ENCODE measurements at regions not wholly inside any gene's neighbourhood (a gene's known extent, or its start where the extent isn't known, plus 50 kb on each side); places are given as distances from the start of the nearest gene placed in this dataset.

DNA sequence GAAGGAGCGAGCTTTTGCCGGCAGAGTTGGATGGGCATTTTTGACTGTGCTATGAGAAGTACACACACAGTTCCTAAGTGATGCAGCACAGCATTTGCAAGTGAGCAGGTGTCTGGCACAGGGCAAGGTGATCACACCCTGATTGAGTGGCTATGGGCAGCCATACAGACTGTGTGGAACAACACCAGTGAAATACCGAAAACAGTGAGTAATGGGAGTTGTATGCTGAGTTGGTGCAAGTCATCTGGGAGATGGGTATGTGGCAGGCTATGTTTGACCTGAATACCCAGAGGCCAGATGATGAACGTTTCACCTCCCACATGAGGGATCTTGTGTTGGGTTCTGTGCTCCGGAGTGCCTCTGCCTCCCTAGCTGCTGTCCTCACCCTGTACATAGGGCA lies 53.5 kb upstream of the TIPARP start:
- H3K9me3 Mint-ChIP-seq: no peaks in the 10 kb centered on the region
- no peaks in the 10 kb centered on the region for H3K36me3 Mint-ChIP-seq (ENCODE audit: insufficient read depth in 2 of 2)
- peak in 1 of 2 donors; percentile 23 for ATAC-seq (replicated peaks in 1 of 2)
- peaks cover 27% of the 10 kb centered on the region for H3K4me1 Mint-ChIP-seq (ENCODE audit: low read depth)
- no peak for DNase-seq
- H3K27me3 Mint-ChIP-seq (ENCODE audit: low read depth): no peaks in the 10 kb centered on the region
- no peak overlapping the region for H3K4me3 Mint-ChIP-seq
- no peak overlapping the region for H3K27ac Mint-ChIP-seq

DNA sequence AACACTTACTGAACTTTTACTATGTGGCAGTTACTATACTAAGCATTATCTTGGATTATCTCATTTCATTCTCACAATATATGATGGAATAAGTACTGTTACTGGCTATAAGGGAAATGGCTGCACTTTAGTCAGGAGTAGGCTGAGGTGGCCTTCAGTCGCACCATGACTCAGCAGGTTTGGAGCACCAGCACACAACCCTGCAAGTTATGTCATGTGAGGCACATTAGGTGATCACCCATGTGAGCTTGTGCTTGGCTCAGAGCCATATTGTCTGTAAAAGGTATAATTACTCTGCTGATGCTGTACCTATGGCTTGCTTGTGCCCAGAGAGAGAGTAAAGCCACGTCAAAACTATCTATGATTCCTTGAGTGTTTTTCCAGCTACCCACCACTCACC lies 54.1 kb upstream of the TIPARP start:
- Mint-ChIP-seq H3K4me3 (no peak overlapping the region), H3K27me3 (ENCODE audit: low read depth) (no peaks in the 10 kb centered on the region), H3K9me3 (no peaks in the 10 kb centered on the region), H3K27ac (no peak overlapping the region), H3K4me1 (ENCODE audit: low read depth) (peaks cover 33% of the 10 kb centered on the region), H3K36me3 (ENCODE audit: insufficient read depth in 2 of 2) (no peaks in the 10 kb centered on the region)
- no peak for DNase-seq
- ATAC-seq (replicated peaks in 1 of 2): no peak

DNA sequence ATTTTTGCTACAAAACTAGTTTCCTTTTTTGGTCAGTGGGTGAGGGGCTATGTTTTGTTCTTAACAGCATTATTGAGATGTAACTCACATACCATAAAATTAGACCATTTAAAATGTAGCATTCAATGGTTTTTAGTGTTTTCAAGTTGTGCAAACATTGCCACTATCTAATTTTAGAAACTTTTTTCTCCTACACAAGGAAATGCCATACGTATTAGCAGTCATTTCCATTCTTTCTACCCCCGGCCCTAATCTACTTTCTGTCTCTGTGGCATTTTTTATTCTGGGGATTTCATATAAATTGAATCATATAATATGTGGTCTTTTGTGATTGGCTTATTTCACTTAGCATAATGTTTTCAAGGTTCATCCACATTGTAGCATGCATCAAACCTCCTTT lies 55.0 kb upstream of the TIPARP start:
- Mint-ChIP-seq H3K36me3 (ENCODE audit: insufficient read depth in 2 of 2) (no peaks in the 10 kb centered on the region), H3K9me3 (no peaks in the 10 kb centered on the region), H3K4me3 (no peak overlapping the region), H3K27me3 (ENCODE audit: low read depth) (no peaks in the 10 kb centered on the region), H3K27ac (no peak overlapping the region), H3K4me1 (ENCODE audit: low read depth) (peaks cover 39% of the 10 kb centered on the region)
- ATAC-seq (replicated peaks in 1 of 2) (no peak), DNase-seq (no peak)

DNA sequence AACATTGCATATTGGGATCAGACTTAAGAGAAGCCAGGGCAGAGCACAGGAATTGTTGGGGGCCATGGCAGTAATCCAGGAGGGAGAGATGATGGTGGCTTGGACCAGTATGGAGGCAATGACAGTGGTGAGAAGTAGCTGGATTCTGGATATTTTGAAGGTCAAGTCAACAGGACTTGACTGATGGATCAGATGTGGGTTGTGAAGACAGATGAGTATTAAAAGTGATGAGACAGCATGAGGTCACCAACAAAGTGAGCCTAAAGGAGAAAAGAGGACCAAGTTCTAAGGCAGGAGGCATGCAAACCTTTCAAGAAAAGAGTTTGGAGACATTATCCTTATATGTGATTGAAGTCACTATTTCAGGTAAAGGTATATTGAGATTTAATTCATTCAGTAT lies 56.6 kb upstream of the TIPARP start:
- Mint-ChIP-seq H3K27ac (no peak overlapping the region), H3K27me3 (ENCODE audit: low read depth) (no peaks in the 10 kb centered on the region), H3K9me3 (no peaks in the 10 kb centered on the region), H3K36me3 (ENCODE audit: insufficient read depth in 2 of 2) (no peaks in the 10 kb centered on the region), H3K4me1 (ENCODE audit: low read depth) (peaks cover 39% of the 10 kb centered on the region), H3K4me3 (no peak overlapping the region)
- ATAC-seq (replicated peaks in 1 of 2) (peak in 1 of 2 donors; percentile 42), DNase-seq (no peak)

DNA sequence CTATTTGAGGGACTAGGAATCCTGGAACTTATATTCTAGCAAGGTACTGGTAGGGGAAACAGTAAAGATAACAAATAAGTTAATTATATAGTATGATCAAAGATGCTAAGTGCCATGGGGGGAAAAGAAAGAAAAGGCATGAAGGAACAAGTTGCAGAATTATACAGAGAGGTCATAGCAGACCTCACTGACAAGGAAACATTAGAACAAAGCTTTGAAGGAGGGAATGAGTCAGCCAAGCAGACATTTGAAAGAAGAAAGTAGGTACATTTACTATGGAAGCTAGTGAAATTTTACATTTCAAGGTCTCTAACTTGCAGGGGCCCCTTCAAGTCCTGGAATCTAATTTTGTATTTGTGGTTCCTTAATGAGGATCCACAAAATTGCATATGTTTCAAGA lies 57.2 kb upstream of the TIPARP start:
- peak in 1 of 2 donors; percentile 59 for ATAC-seq (replicated peaks in 1 of 2)
- H3K4me3 Mint-ChIP-seq: no peak overlapping the region
- no peak overlapping the region for H3K27ac Mint-ChIP-seq
- H3K4me1 Mint-ChIP-seq (ENCODE audit: low read depth): peaks cover 39% of the 10 kb centered on the region
- H3K27me3 Mint-ChIP-seq (ENCODE audit: low read depth): no peaks in the 10 kb centered on the region
- H3K36me3 Mint-ChIP-seq (ENCODE audit: insufficient read depth in 2 of 2): no peaks in the 10 kb centered on the region
- no peaks in the 10 kb centered on the region for H3K9me3 Mint-ChIP-seq
- DNase-seq: no peak

DNA sequence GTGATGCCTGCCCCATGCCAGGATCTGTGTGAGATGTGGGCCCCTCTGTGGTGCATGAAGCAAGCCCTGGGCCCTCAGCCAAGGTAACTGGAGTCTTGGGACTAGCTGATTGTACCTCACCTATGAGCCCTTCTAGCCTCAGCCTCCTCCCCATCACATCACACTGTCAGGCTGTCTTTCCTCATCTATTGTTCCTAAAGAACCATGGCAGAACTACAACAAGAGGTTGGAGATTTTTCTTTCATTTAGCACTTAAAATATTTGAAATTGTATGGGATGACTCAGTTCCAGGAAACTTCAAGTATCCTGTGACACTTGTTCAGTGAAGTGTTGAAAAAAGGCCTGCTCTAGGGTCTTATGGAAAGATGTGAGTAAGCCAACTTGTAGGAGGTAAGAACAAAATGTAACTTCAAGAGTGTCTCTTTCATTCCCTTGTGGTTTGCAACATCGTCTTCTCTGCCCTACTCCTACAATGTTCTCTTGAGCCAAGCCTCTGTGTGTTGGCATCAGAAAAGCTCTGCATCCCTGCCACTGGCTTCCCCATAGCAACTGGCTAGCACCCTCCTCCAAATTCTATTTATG lies 58.7 kb upstream of the TIPARP start:
- DNase-seq (no peak), ATAC-seq (replicated peaks in 1 of 2) (peak; percentile 58 to 66)
- Mint-ChIP-seq H3K9me3 (no peaks in the 10 kb centered on the region), H3K27ac (peak overlapping the region; percentile 43), H3K4me1 (ENCODE audit: low read depth) (peaks cover 39% of the 10 kb centered on the region), H3K36me3 (ENCODE audit: insufficient read depth in 2 of 2) (no peaks in the 10 kb centered on the region), H3K4me3 (peak overlapping the region; percentile 1 to 37), H3K27me3 (ENCODE audit: low read depth) (no peaks in the 10 kb centered on the region)

DNA sequence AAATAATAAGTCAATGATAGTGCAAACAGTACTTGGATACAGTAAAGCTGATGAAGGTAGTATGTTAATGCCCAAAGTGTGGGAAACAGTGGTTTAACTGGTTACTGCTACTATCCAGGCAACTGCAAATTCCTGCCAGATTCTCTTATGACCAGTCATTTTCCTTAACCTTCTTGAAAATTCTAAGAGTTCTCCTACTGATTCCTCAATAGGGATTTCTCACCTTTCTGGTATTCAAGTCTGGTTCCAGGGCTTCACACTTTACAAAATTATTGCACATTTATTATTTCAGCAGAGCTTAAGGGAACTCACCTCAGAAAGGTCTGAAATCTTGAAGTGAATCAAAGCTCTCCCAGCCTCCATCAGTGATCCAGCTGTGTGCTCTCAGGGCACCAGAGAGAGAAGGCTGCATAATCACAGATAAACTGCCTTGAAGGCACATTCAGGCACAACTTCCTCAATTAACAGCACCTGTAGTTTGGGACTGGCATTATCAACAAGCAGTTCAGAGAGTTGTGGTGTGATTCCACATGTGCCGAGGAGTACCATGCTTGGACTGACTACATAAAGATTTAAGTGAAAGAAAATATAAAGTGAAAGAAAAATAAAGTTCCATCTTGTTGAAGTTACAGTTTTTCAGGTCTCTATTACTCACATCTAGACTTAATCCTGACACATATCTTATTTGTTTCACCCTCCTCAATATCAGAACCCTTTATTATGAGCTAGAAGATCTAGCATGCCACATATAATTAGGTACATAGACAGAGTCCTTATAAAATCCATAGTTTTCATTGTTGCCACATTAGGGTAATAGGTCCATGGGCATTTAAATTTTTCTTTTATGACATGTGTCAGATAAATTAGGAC lies 59.5 kb upstream of the TIPARP start:
- H3K36me3 Mint-ChIP-seq (ENCODE audit: insufficient read depth in 2 of 2): no peaks in the 10 kb centered on the region
- no peaks in the 10 kb centered on the region for H3K9me3 Mint-ChIP-seq
- no peak overlapping the region for H3K4me3 Mint-ChIP-seq
- DNase-seq (no peak), ATAC-seq (replicated peaks in 1 of 2) (peak; percentile 15 to 36)
- H3K27ac Mint-ChIP-seq: no peak overlapping the region
- H3K27me3 Mint-ChIP-seq (ENCODE audit: low read depth): no peaks in the 10 kb centered on the region
- peaks cover 33% of the 10 kb centered on the region for H3K4me1 Mint-ChIP-seq (ENCODE audit: low read depth)

DNA sequence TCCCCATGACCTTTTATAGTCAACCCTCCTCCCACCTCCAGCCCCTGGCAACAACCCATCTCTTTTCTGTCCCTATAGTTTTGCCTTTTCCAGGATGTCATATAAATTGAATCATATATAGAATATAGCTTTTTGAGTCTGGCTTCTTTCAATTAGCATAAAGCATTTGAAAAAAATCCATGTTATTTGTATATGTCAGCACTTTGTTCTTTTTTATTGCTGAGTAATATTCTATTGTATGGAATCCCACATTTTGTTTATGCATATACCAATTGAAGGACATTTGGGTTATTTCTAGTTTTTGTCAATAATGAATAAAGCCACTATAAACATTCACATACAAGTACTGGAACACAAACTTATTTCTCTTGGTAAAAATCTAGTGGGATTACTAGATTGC lies 58.0 kb upstream of the SSR3 start:
- H3K27ac Mint-ChIP-seq: no peak overlapping the region
- no peaks in the 10 kb centered on the region for H3K9me3 Mint-ChIP-seq
- ATAC-seq (replicated peaks in 1 of 2): no peak
- peaks cover 29% of the 10 kb centered on the region for H3K4me1 Mint-ChIP-seq (ENCODE audit: low read depth)
- no peaks in the 10 kb centered on the region for H3K36me3 Mint-ChIP-seq (ENCODE audit: insufficient read depth in 2 of 2)
- DNase-seq: no peak
- peaks cover 14% of the 10 kb centered on the region for H3K27me3 Mint-ChIP-seq (ENCODE audit: low read depth)
- no peak overlapping the region for H3K4me3 Mint-ChIP-seq

DNA sequence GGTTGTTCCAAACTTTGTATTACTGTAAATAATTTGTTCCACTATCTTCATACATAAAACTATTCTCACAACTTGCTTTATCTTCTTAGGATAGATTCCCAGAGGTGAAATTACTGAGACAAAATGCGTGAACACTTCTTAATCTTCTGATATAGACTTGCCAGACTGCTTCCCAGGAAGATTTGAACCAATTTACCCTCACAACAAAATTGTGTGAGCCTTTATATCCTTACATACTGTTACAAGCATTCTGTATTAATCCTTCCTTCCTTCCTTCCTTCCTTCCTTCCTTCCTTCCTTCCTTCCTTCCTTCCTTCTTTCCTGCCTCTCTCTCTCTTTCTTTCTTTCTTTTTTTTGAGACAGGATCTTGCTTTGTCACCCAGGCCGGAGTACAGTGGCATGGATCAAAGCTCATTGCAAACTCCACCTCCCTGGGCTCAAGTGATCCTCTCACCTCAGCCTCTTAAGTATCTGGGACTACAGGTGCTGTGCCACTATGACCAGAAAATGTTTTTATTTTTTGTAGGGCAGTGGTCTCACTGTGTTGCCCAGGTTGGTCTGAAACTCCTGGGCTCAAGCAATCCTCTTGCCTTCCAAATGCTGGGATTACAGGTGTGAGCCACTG lies 57.1 kb upstream of the SSR3 start:
- Mint-ChIP-seq H3K9me3 (no peaks in the 10 kb centered on the region), H3K27ac (no peak overlapping the region), H3K4me3 (no peak overlapping the region), H3K36me3 (ENCODE audit: insufficient read depth in 2 of 2) (no peaks in the 10 kb centered on the region), H3K4me1 (ENCODE audit: low read depth) (peaks cover 21% of the 10 kb centered on the region), H3K27me3 (ENCODE audit: low read depth) (peaks cover 20% of the 10 kb centered on the region)
- no peak for ATAC-seq (replicated peaks in 1 of 2)
- DNase-seq: no peak

DNA sequence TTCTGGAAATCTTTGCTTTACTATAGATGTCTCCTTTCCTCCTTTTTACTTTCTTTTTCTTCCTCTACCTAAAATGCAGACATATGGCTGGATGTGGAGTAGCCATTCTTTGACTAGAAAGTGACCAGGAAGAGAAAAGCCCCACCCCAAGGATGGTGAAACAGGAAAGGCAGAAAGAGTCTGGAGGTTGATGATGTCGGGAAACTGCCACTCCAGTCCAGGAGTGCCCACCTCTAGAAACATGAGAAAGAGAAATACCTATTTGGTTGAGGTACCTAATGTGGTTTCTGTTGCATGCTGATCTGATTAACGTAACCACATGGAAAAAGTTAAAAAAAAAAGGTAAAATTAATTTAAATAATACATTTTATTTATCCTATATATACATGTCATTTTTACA lies 55.2 kb upstream of the SSR3 start:
- Mint-ChIP-seq H3K9me3 (no peaks in the 10 kb centered on the region), H3K27ac (no peak overlapping the region), H3K36me3 (ENCODE audit: insufficient read depth in 2 of 2) (no peaks in the 10 kb centered on the region), H3K27me3 (ENCODE audit: low read depth) (peaks cover 35% of the 10 kb centered on the region), H3K4me1 (ENCODE audit: low read depth) (peaks cover 10% of the 10 kb centered on the region), H3K4me3 (no peak overlapping the region)
- ATAC-seq (replicated peaks in 1 of 2) (no peak), DNase-seq (no peak)

DNA sequence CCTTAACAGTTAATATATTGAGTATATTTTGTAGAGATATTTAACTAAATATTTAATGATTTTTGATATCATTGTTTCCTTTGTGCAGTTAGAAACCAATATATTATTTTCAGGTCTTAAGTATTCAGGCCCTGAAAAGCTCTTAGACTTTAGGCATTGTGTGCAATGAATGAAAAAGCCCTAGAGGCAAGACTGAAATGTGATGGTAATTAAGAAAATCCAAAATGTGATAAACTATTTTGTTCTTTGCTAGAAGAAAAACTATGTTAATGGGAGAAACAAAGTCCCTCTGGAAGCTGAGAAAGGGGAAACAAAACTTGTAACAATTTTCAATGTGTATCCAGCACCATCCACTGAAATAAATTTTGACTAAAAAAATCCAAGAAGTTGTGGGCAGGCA lies 54.6 kb upstream of the SSR3 start:
- Mint-ChIP-seq H3K9me3 (no peaks in the 10 kb centered on the region), H3K36me3 (ENCODE audit: insufficient read depth in 2 of 2) (no peaks in the 10 kb centered on the region), H3K27me3 (ENCODE audit: low read depth) (peaks cover 41% of the 10 kb centered on the region), H3K27ac (no peak overlapping the region), H3K4me3 (no peak overlapping the region), H3K4me1 (ENCODE audit: low read depth) (peaks cover 5% of the 10 kb centered on the region)
- ATAC-seq (replicated peaks in 1 of 2) (no peak), DNase-seq (no peak)

DNA sequence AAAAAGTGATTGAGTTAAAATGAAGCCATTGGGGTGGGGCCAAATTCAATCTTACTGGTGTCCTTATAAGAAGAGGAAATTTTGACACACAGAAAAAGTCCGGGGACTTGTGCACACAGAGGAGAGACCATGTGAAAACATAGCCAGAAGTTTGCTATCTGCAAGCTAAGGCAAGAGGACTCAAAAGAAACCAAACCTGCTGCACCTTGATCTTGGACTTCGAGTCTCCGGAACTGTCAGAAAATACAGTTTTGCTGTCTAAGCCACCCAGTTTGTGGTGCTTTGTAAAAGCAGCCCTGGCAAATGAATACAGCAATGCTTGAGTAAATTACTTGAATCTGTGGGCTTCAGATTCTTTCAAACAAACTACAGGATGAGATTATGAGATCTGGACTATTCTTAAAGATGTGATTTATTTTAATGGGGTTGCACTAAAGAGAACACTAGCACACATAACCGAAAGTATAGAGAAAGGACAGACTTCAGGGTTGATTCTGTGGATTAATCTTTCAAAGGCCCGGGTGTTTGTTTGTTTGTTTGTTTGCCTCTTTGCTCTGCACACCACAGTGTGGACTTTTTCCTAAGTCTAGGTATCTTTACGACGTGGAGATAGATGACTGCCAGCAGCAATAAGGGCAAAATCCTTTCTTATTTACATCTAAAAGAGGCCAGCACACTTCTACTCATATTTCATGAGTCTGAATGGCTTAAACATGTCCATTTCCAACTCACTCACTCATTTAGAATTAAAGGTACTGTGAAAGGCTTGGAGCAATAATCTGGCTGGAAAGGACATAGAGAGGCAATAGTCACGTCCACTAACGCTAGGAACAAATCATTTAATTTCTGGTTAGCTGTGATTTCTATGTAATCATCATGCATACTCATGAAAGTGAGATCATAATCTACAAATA lies 53.9 kb upstream of the SSR3 start:
- H3K27ac Mint-ChIP-seq: no peak overlapping the region
- ATAC-seq (replicated peaks in 1 of 2): no peak
- H3K27me3 Mint-ChIP-seq (ENCODE audit: low read depth): peaks cover 46% of the 10 kb centered on the region
- peaks cover 5% of the 10 kb centered on the region for H3K4me1 Mint-ChIP-seq (ENCODE audit: low read depth)
- H3K36me3 Mint-ChIP-seq (ENCODE audit: insufficient read depth in 2 of 2): no peaks in the 10 kb centered on the region
- no peaks in the 10 kb centered on the region for H3K9me3 Mint-ChIP-seq
- no peak overlapping the region for H3K4me3 Mint-ChIP-seq
- DNase-seq: no peak

DNA sequence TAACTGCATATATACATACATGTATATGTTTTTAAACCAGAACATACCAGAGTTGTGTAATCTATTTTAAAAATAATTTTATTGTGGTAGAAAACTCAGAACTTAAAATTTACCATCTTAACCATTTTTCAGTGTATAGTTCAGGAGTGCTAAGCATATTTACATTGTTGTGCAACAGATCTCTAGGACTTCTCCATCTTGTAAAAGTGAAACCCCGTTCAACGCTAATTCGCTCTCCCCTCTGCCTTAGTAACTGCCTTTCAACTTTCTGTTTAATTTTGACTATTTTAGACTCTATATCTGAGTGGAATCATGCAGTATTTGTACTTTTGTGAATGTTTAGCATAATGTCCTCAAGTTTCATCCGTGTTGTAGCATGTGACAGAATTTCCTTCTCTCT lies 51.8 kb upstream of the SSR3 start:
- peaks cover 46% of the 10 kb centered on the region for H3K27me3 Mint-ChIP-seq (ENCODE audit: low read depth)
- no peak for DNase-seq
- H3K4me3 Mint-ChIP-seq: peak overlapping the region; percentile 8 to 89
- peak; percentile 26 to 62 for ATAC-seq (replicated peaks in 1 of 2)
- peaks cover 18% of the 10 kb centered on the region for H3K4me1 Mint-ChIP-seq (ENCODE audit: low read depth)
- no peaks in the 10 kb centered on the region for H3K36me3 Mint-ChIP-seq (ENCODE audit: insufficient read depth in 2 of 2)
- H3K27ac Mint-ChIP-seq: no peak overlapping the region
- H3K9me3 Mint-ChIP-seq: no peaks in the 10 kb centered on the region

All from activated T-cell treated with anti-CD3 and anti-CD28 coated beads, Interleukin-2, amount 50 U/mL, for 72 hours (primary cell).